Adrenal gland (tissue), 5 donors: ENCODE measurements at regions not wholly inside any gene's neighbourhood (a gene's known extent, or its start where the extent isn't known, plus 50 kb on each side); places are given as distances from the start of the nearest gene placed in this dataset.

Experiments
- CTCF ChIP-seq, 6 experiments: fragments of 450-650 bp in 4 of 6; fragments of 200-600 bp in 2 of 6; sonication (generic) in 1 of 6; IDR thresholded peaks; 1 replicate in 5 of 6; 2 replicates in 1 of 6; pipeline versions ENCODE4 v1.5.1 to v1.8.0; 2016 to 2021; ENCODE audit warnings: antibody characterized with exemption in 6 of 6, mild to moderate bottlenecking in 2 of 6, moderate library complexity in 1 of 6
- POLR2A ChIP-seq, 2 donors: fragments of 450-650 bp; IDR thresholded peaks; one replicate each; pipeline ENCODE4 v1.6.1; 2017; ENCODE audit warnings: antibody characterized with exemption in 2 of 2, mild to moderate bottlenecking in 2 of 2, moderate library complexity in 1 of 2
- donor health status: DM: no; HTN: no; CAD: no.

GRCh38 chr4:135359128-135359527 lies 1157.5 kb upstream of the PABPC4L start:
- TF ChIP-seq POLR2A (IDR thresholded peaks at IDR 0.05) (no peak), CTCF (IDR thresholded peaks at IDR 0.05) (no peak)
